ENCODE measurements at regions not wholly inside any gene's neighbourhood (a gene's known extent, or its start where the extent isn't known, plus 50 kb on each side); places are given as distances from the start of the nearest gene placed in this dataset.

DNA sequence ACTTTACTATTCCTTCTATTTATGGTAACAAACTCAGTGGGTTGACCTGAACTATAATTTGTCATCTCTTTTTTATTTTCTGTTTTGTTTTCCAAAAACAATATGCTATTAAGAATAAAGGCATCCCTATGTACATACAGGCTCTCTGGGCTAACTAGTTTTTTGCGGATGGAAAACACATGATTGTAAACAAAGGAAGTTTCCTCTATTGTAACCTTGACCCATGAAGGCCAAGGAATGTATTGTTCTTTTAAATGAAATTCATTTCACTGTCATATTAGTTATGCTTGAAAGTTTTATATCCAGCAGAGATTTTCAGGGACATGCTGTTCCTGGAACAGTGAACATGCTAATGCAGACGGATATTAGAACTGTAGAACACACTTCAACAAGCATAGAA is 705.0 kb upstream of the SEL1L start:
- no peak for DNase-seq (ENCODE audit: low read depth)
- TF ChIP-seq, protein P1, sequence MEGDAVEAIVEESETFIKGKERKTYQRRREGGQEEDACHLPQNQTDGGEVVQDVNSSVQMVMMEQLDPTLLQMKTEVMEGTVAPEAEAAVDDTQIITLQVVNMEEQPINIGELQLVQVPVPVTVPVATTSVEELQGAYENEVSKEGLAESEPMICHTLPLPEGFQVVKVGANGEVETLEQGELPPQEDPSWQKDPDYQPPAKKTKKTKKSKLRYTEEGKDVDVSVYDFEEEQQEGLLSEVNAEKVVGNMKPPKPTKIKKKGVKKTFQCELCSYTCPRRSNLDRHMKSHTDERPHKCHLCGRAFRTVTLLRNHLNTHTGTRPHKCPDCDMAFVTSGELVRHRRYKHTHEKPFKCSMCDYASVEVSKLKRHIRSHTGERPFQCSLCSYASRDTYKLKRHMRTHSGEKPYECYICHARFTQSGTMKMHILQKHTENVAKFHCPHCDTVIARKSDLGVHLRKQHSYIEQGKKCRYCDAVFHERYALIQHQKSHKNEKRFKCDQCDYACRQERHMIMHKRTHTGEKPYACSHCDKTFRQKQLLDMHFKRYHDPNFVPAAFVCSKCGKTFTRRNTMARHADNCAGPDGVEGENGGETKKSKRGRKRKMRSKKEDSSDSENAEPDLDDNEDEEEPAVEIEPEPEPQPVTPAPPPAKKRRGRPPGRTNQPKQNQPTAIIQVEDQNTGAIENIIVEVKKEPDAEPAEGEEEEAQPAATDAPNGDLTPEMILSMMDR (IDR thresholded peaks at IDR 0.05; ENCODE audit: insufficient read depth, low read depth, low read length, missing control alignments), result no peak
- H3K4me3 ChIP-seq (ENCODE audit: low read depth, low read length), result no peak overlapping the region

DNA sequence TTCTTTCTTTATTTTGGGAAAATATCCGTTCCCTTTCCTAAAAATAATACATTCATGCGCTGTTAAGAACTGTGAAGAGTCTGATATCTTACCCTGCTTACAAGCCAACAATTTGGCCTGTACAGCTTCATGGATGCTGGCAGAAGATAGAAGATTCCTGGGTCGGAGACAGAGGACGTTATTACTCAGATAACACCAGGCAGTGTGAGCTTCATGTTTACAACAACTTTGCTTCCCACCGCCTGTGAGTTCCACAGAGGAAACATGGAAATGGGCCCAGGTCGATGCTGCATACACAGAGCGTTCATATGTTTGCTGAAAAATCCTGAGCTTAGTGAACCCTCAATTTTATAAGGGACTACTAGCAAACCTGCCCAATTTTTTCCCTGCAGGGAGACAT is 705.6 kb upstream of the SEL1L start:
- DNase-seq (ENCODE audit: low read depth), result no peak
- TF ChIP-seq, protein P1 (IDR thresholded peaks at IDR 0.05; ENCODE audit: insufficient read depth, low read depth, low read length, missing control alignments), result no peak
- no peak overlapping the region for H3K4me3 ChIP-seq (ENCODE audit: low read depth, low read length)

DNA sequence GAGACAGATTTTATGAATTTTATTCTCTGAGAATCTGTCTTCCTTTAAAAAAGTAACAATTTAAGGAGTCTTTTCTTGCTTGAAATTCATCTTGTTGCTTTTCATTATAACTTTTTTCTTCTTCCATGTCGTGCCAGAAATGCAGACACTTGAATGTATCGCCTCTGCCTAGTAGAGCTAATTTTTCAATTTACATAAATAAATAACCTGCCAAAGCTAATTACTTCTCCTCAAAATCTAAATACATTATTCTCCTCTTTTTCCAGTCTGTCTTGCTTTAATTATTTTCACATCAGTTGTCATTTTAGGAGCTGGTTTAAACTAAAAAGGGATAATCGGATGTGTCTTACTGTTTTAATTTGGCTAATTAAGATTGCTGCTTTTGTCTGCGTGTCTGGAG is 711.1 kb upstream of the SEL1L start:
- TF ChIP-seq, protein P1 (IDR thresholded peaks at IDR 0.05; ENCODE audit: insufficient read depth, low read depth, low read length, missing control alignments), result no peak
- no peak overlapping the region for H3K4me3 ChIP-seq (ENCODE audit: low read depth, low read length)
- DNase-seq (ENCODE audit: low read depth), result no peak

DNA sequence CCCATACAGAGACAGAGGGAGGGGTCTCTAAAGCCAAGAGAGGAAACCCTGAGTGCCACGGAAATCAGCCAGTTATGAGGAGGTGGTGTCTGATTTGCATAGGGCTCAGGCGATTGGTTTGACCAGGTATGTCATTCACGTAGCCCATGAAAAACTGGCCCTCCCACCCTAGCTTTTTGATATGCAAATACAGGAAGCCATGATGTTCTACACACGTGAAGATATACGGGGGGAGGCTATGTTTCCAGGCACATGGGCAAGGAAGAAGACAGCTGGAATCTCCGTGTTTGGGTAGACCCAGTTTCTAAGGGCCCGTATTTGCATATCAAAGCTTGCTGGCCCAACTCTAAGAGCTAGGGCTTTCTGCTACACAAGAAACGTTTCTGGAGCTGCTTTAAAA is 717.8 kb upstream of the SEL1L start:
- DNase-seq (ENCODE audit: low read depth), result no peak
- no peak overlapping the region for H3K4me3 ChIP-seq (ENCODE audit: low read depth, low read length)
- TF ChIP-seq, protein P1 (IDR thresholded peaks at IDR 0.05; ENCODE audit: insufficient read depth, low read depth, low read length, missing control alignments), result no peak

DNA sequence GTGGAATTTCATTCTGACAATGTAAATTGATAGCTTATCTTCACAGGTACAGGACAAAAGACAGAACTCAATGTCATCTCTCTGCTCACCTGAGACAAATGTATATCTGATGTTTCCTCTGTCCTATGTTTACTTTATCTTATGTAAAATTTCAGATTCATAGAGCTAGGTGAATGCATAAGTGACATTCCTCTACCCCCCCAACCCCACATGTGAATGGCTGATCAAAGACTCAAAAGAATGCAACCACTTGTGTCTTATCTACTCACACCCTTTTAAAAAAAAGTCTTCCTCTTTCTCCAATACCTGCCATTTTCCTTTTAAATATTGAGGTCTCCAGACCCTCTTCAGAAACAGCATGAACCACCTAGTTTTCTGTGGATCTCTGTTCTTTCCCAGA is 736.6 kb upstream of the SEL1L start:
- TF ChIP-seq, protein P1 (IDR thresholded peaks at IDR 0.05; ENCODE audit: insufficient read depth, low read depth, low read length, missing control alignments), result no peak
- no peak overlapping the region for H3K4me3 ChIP-seq (ENCODE audit: low read depth, low read length)
- no peak for DNase-seq (ENCODE audit: low read depth)

DNA sequence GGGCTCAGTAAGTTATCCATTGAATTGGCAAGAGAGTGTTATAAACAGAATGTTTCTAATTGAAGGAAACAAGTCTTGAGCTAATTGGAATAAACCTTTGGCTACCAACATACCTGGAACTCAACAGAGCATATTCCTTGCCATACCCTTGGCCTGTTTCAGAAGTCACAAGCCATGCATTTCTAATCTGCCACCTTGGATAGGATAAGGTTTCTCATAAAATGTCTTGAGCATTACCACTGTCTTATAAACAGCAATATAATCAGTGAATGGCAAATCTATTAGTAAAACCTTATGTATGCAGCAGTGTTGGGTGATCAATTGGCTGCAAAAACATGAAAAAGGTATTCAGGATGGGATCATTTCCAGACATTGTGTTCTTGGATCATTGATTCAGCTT is 765.2 kb upstream of the SEL1L start:
- H3K4me3 ChIP-seq (ENCODE audit: low read depth, low read length), result no peak overlapping the region
- no peak for DNase-seq (ENCODE audit: low read depth)
- TF ChIP-seq, protein P1 (IDR thresholded peaks at IDR 0.05; ENCODE audit: insufficient read depth, low read depth, low read length, missing control alignments), result no peak

DNA sequence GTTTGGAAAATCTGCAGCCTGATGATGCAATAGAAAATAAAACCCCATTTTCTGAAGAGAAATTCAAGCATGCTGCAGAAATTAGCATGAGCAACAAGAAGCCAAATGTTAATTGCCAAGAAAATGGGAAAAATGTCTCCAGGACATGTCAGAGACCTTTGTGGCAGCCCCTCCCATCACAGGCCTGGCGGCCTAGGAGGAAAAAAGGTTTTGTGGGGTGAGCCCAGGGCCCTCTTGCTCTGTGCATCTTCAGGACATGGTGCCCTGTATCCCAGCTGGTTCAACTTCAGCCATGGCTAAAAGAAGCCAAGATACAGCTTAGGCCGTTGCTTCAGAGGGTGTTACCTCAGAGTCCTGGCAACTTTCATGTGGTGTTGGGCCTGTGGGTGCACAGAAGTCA is 775.5 kb upstream of the SEL1L start:
- TF ChIP-seq, protein P1 (IDR thresholded peaks at IDR 0.05; ENCODE audit: insufficient read depth, low read depth, low read length, missing control alignments), result no peak
- H3K4me3 ChIP-seq (ENCODE audit: low read depth, low read length), result no peak overlapping the region
- no peak for DNase-seq (ENCODE audit: low read depth)

Data from GM12865 (cell line).